Peyer's patch (tissue), 4 donors: ENCODE measurements at regions not wholly inside any gene's neighbourhood (a gene's known extent, or its start where the extent isn't known, plus 50 kb on each side); places are given as distances from the start of the nearest gene placed in this dataset.

Experiments used
- DNase-seq, 3 donors: peaks; one replicate each; pipeline ENCODE4 v3.0.0-alpha.2; 2017 to 2019
- H3K27ac ChIP-seq, 4 donors: fragments of 200-600 bp; sonication (generic); one replicate each; pipeline ENCODE4 v1.5.1; 2016 to 2019
- H3K27me3 ChIP-seq, 2 donors: fragments of 200-600 bp; sonication (generic); one replicate each; pipeline ENCODE4 v1.5.1; 2019
- H3K36me3 ChIP-seq, 3 donors: fragments of 200-600 bp; sonication (generic); one replicate each; pipeline ENCODE4 v1.5.1; 2016 to 2019
- H3K4me1 ChIP-seq, 4 donors: fragments of 200-600 bp; sonication (generic); one replicate each; pipeline ENCODE4 v1.5.1; 2016 to 2019
- H3K4me3 ChIP-seq, 4 donors: fragments of 200-600 bp; sonication (generic); 1 replicate in 3 of 4; 2 replicates in 1 of 4; pipeline ENCODE4 v1.5.1; 2016 to 2019; ENCODE audit warnings: mild to moderate bottlenecking in 1 of 4
- H3K9me3 ChIP-seq, 4 donors: fragments of 200-600 bp; sonication (generic); one replicate each; pipeline ENCODE4 v1.5.1; 2016 to 2019; ENCODE audit warnings: mild to moderate bottlenecking in 1 of 4
- POLR2A ChIP-seq, 2 donors: fragments of 450-650 bp; IDR thresholded peaks; one replicate each; pipeline ENCODE4 v1.5.1; 2017; ENCODE audit warnings: antibody characterized with exemption in 2 of 2, mild to moderate bottlenecking in 2 of 2, moderate library complexity in 2 of 2
- TF ChIP-seq, protein P1 (sequence below), 6 experiments: fragments of 450-650 bp in 4 of 6; fragments of 200-600 bp in 2 of 6; sonication (generic) in 1 of 6; IDR thresholded peaks; one replicate each; pipeline ENCODE4 v1.5.1; 2017 to 2019; ENCODE audit warnings: antibody characterized with exemption in 6 of 6, mild to moderate bottlenecking in 3 of 6, moderate library complexity in 1 of 6

DNA sequence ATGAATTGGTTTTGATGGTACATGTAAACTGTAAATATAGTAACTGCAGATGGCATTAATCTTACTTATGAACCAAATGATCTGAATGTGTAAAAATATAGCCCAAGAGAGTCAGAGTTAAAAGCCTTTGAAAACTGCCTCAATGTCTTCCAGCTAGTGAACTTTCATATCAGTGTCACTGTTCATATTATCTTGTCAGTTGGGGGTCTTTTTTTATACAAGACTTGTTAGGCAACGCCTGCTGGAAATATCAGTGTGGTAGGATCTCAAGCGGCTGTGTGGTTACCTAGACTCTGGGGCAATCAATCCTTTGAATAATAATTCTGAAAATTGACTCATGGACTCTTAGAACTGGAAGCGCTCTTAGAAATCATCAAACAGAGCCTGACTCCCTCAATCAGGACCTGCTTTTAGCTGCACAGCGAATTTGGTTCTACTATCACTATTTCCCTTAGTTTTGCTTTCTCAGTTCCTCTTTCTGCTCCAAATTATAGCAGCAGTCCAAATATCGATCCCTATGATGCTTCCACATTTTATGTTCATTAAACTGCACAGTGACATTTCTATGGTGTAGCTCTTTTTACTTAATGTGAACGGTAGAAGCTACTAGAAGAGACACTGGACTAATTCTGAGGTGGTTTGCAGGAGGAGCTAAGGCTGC lies 100.1 kb upstream of the COL1A2 start:
- DNase-seq: no peak
- H3K4me1 ChIP-seq: no peaks in the 10 kb centered on the region
- no peaks in the 10 kb centered on the region for H3K9me3 ChIP-seq
- H3K36me3 ChIP-seq: no peaks in the 10 kb centered on the region
- no peak overlapping the region for H3K27ac ChIP-seq
- H3K4me3 ChIP-seq: no peak overlapping the region
- H3K27me3 ChIP-seq: no peaks in the 10 kb centered on the region
- no peak for TF ChIP-seq POLR2A (IDR thresholded peaks at IDR 0.05)
- TF ChIP-seq, protein P1, sequence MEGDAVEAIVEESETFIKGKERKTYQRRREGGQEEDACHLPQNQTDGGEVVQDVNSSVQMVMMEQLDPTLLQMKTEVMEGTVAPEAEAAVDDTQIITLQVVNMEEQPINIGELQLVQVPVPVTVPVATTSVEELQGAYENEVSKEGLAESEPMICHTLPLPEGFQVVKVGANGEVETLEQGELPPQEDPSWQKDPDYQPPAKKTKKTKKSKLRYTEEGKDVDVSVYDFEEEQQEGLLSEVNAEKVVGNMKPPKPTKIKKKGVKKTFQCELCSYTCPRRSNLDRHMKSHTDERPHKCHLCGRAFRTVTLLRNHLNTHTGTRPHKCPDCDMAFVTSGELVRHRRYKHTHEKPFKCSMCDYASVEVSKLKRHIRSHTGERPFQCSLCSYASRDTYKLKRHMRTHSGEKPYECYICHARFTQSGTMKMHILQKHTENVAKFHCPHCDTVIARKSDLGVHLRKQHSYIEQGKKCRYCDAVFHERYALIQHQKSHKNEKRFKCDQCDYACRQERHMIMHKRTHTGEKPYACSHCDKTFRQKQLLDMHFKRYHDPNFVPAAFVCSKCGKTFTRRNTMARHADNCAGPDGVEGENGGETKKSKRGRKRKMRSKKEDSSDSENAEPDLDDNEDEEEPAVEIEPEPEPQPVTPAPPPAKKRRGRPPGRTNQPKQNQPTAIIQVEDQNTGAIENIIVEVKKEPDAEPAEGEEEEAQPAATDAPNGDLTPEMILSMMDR (IDR thresholded peaks at IDR 0.05): no peak

DNA sequence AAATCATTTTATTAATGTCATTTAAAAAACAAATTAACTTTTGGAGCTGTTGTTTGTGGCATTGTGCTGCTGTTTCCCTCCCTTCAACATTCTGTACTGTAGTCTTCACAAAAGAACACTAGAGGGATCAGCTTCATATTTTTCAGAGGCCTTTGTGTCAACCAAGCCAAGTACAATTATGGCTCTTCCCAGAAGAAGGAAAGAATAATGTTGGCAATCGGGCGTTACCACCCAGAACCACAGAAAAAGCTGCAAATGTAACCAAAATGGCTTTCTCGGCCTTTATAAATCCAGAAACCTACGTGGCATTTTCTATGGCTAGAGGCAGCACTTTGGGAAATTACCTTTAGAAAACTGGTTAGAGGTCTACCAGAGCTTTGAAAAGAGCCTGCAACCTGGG lies 98.8 kb upstream of the COL1A2 start:
- no peak for TF ChIP-seq POLR2A (IDR thresholded peaks at IDR 0.05)
- TF ChIP-seq, protein P1 (IDR thresholded peaks at IDR 0.05): peak in 3 of 6 experiments; percentile 12 to 46 (median 17)
- Histone ChIP-seq H3K27ac (peak overlapping the region in 1 of 4 donors; percentile 77), H3K36me3 (no peaks in the 10 kb centered on the region), H3K27me3 (no peaks in the 10 kb centered on the region), H3K9me3 (no peaks in the 10 kb centered on the region), H3K4me1 (no peaks in the 10 kb centered on the region), H3K4me3 (no peak overlapping the region)
- no peak for DNase-seq

DNA sequence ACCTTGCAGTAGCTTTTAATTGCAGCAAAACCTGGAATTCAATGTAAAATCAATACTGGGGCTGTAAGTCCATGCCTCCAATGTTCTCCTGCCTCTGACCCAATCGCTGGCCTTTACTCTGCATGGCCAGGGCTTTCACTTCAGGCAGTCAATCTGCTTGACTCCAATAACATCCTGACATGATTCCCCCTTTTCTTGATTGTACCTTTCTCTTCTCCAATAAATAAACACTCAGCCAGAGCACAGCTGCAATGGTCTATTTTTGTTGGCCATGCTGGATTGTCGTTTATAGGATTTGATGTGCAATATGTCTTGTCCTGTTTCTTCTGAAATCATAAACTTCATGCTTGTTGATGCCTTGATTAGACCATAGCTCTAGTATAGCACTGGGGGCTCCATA lies 97.8 kb upstream of the COL1A2 start:
- H3K36me3 ChIP-seq: no peaks in the 10 kb centered on the region
- H3K27me3 ChIP-seq: no peaks in the 10 kb centered on the region
- no peaks in the 10 kb centered on the region for H3K4me1 ChIP-seq
- DNase-seq: no peak
- peak overlapping the region in 3 of 4 donors; percentile 4 to 77 (median 13) for H3K27ac ChIP-seq
- H3K9me3 ChIP-seq: no peaks in the 10 kb centered on the region
- H3K4me3 ChIP-seq: no peak overlapping the region
- no peak for TF ChIP-seq POLR2A (IDR thresholded peaks at IDR 0.05)
- TF ChIP-seq, protein P1 (IDR thresholded peaks at IDR 0.05): no peak

DNA sequence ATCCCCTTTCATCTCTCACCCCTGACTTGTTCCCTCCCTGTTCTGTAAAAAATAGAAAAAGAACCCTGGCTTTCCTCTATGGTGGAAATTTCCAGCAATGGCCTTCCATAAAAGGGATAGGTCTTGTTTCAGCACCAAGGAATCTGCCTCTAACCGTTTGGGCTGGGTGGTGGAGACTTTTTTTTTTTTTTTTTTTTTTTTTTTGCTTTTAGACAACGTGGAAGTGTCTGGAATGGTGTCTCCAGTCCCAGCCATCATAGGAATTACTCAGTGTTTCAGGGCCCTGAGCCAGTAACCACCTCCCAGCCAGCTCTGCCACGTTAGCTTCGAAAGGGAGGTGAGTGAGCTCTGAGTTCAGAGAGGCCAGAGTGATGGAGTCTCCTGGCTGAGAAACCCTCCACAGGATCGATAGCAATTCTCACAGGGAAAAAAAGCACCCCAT lies 97.3 kb upstream of the COL1A2 start:
- no peaks in the 10 kb centered on the region for H3K4me1 ChIP-seq
- DNase-seq: peak in 1 of 3 donors; percentile 57
- H3K36me3 ChIP-seq: no peaks in the 10 kb centered on the region
- H3K27me3 ChIP-seq: no peaks in the 10 kb centered on the region
- no peak overlapping the region for H3K4me3 ChIP-seq
- no peaks in the 10 kb centered on the region for H3K9me3 ChIP-seq
- peak overlapping the region; percentile 28 to 77 (median 41) for H3K27ac ChIP-seq
- TF ChIP-seq, protein P1 (IDR thresholded peaks at IDR 0.05): no peak
- no peak for TF ChIP-seq POLR2A (IDR thresholded peaks at IDR 0.05)

DNA sequence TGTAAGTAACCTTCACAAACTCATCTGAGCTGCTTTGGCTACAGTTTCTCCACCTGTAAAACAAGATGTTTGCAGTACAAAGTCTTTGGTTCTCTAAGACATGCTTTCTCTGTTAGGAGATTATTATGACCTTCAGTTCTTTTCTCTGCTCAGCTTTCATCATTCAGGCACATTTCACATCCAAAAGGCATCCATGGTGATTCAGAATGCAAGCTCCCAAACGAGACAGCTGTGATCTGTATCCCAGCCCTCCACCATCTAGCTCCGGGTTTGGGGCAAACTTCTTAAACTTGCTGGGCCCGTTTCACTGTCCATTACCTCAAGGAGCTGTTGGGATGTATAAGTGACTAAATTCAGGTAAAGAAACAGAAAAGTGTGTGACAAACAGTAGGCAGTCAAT lies 95.8 kb upstream of the COL1A2 start:
- Histone ChIP-seq H3K27ac (peak overlapping the region in 3 of 4 donors; percentile 14 to 77 (median 36)), H3K4me3 (no peak overlapping the region), H3K9me3 (no peaks in the 10 kb centered on the region), H3K36me3 (no peaks in the 10 kb centered on the region), H3K27me3 (no peaks in the 10 kb centered on the region), H3K4me1 (no peaks in the 10 kb centered on the region)
- TF ChIP-seq, protein P1 (IDR thresholded peaks at IDR 0.05): no peak
- TF ChIP-seq POLR2A (IDR thresholded peaks at IDR 0.05): no peak
- no peak for DNase-seq
